DOHH2 (cell line): ENCODE measurements at regions not wholly inside any gene's neighbourhood (a gene's known extent, or its start where the extent isn't known, plus 50 kb on each side); places are given as distances from the start of the nearest gene placed in this dataset.

Experiments used
- EZH2phosphoT487 ChIP-seq: fragments of 200-600 bp; sonication (generic); IDR thresholded peaks from 2 replicates; pipeline ENCODE4 v1.6.1; 2017; ENCODE audit warnings: borderline replicate concordance, mild to moderate bottlenecking, antibody characterized with exemption, low read length, moderate library complexity, mixed read lengths
- TF ChIP-seq, protein P1 (sequence below): fragments of 200-600 bp; sonication (generic); IDR thresholded peaks from one replicate; pipeline ENCODE4 v1.5.1; 2014; ENCODE audit warnings: antibody characterized with exemption, mild to moderate bottlenecking, low read depth, low read length; ENCODE audit not compliant: poor library complexity, severe bottlenecking

DNA sequence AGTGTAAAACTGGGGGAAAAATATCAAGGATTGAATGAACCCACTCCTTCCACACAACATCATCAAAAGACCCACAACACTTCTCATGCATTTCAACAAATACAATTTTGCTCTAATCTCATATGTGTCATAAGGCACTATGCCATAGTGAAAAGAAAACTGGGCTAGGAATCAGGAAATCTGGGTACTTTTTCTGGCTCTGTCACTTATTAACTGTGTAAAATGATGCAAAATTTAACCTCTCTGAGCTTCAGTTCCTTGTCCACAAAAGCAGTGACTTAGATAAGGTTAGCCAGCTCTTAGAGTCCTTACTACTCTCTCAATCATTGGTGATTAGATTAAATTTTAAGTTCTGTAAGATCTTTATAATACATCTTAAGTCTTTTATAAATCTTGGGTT, 250.5 kb upstream of the SOX5 start:
- TF ChIP-seq EZH2phosphoT487: no peak
- TF ChIP-seq, protein P1, sequence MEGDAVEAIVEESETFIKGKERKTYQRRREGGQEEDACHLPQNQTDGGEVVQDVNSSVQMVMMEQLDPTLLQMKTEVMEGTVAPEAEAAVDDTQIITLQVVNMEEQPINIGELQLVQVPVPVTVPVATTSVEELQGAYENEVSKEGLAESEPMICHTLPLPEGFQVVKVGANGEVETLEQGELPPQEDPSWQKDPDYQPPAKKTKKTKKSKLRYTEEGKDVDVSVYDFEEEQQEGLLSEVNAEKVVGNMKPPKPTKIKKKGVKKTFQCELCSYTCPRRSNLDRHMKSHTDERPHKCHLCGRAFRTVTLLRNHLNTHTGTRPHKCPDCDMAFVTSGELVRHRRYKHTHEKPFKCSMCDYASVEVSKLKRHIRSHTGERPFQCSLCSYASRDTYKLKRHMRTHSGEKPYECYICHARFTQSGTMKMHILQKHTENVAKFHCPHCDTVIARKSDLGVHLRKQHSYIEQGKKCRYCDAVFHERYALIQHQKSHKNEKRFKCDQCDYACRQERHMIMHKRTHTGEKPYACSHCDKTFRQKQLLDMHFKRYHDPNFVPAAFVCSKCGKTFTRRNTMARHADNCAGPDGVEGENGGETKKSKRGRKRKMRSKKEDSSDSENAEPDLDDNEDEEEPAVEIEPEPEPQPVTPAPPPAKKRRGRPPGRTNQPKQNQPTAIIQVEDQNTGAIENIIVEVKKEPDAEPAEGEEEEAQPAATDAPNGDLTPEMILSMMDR: no peak
